OCI-LY3 (cell line): ENCODE measurements at regions not wholly inside any gene's neighbourhood (a gene's known extent, or its start where the extent isn't known, plus 50 kb on each side); places are given as distances from the start of the nearest gene placed in this dataset.

Experiments
- H2AFZ ChIP-seq: fragments of 200-600, 300-600 bp; shearing (Covaris generic); 2 replicates; pipeline ENCODE4 v1.6.0; 2014; ENCODE audit warnings: antibody characterized with exemption, low read depth, low read length
- H3K27ac ChIP-seq: fragments of 200-600, 300-600 bp; sonication (generic); 2 replicates; pipeline ENCODE4 v1.5.1; 2014; ENCODE audit warnings: mild to moderate bottlenecking, low read length, moderate library complexity, mixed read lengths
- H3K27me3 ChIP-seq: fragments of 200-600, 300-600 bp; sonication (generic); 2 replicates; pipeline ENCODE4 v1.6.1; 2014; ENCODE audit warnings: low read depth, low read length, mixed read lengths
- H3K36me3 ChIP-seq: fragments of 200-600, 300-600 bp; sonication (generic); replicated peaks from 2 replicates; pipeline ENCODE3; 2014; ENCODE audit warnings: low read depth, low read length, mixed read lengths
- H3K4me1 ChIP-seq: fragments of 300-600, 200-600 bp; sonication (generic); 2 replicates; pipeline ENCODE4 v1.6.1; 2014; ENCODE audit warnings: low read length, mixed read lengths
- H3K4me2 ChIP-seq: fragments of 200-600, 300-600 bp; sonication (generic); 2 replicates; pipeline ENCODE4 v1.6.1; 2014; ENCODE audit warnings: low read length, mixed read lengths
- H3K4me3 ChIP-seq: fragments of 300-600, 200-600 bp; sonication (generic); 2 replicates; pipeline ENCODE4 v1.5.1; 2014; ENCODE audit warnings: antibody characterized with exemption, mild to moderate bottlenecking, low read length, moderate library complexity
- H3K79me2 ChIP-seq: fragments of 300-600, 200-600 bp; shearing (Covaris generic); 2 replicates; pipeline ENCODE4 v1.6.1; 2014; ENCODE audit warnings: mild to moderate bottlenecking, low read length, mixed read lengths
- H3K9ac ChIP-seq: fragments of 300-600, 200-600 bp; shearing (Covaris generic); 2 replicates; pipeline ENCODE4 v1.6.0; 2014; ENCODE audit warnings: mild to moderate bottlenecking, low read length, moderate library complexity
- H3K9me3 ChIP-seq: fragments of 200-600, 300-600 bp; shearing (Covaris generic); 2 replicates; pipeline ENCODE4 v1.6.1; 2014; ENCODE audit warnings: low read length, mixed read lengths; ENCODE audit not compliant: insufficient read depth
- H4K20me1 ChIP-seq: fragments of 200-600, 300-600 bp; sonication (generic); 2 replicates; pipeline ENCODE4 v1.6.1; 2016; ENCODE audit warnings: low read length, mixed read lengths; ENCODE audit not compliant: insufficient read depth
- EZH2phosphoT487 ChIP-seq: fragments of 200-600 bp; shearing (Covaris generic); IDR thresholded peaks from 2 replicates; pipeline ENCODE4 v1.6.1; 2018; ENCODE audit warnings: antibody characterized with exemption, mixed run types, low read depth
- TF ChIP-seq, protein P1 (sequence below): fragments of 200-600, 300-600 bp; sonication (generic); IDR thresholded peaks from 2 replicates; pipeline ENCODE4 v1.5.1; 2014; ENCODE audit warnings: antibody characterized with exemption, low read length, low read depth

DNA sequence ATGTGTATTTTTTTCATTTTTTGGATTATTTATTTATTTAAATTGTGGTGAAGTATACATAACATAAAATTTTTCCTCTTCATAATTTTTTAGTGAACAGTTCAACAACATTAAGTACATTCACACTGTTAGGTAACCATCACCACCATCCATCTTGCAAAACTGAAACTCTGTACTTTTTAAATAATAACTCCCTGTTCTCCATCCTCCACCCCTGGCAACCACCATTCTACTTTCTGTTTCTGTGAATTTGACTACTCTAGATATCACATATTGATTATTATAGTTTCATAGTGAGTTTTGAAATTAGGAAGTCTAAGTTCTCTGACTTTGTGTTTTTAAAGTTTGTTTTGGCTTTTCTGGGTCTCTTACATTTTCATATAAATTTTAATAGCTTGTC, 89.3 kb upstream of the STX18 start:
- TF ChIP-seq, protein P1, sequence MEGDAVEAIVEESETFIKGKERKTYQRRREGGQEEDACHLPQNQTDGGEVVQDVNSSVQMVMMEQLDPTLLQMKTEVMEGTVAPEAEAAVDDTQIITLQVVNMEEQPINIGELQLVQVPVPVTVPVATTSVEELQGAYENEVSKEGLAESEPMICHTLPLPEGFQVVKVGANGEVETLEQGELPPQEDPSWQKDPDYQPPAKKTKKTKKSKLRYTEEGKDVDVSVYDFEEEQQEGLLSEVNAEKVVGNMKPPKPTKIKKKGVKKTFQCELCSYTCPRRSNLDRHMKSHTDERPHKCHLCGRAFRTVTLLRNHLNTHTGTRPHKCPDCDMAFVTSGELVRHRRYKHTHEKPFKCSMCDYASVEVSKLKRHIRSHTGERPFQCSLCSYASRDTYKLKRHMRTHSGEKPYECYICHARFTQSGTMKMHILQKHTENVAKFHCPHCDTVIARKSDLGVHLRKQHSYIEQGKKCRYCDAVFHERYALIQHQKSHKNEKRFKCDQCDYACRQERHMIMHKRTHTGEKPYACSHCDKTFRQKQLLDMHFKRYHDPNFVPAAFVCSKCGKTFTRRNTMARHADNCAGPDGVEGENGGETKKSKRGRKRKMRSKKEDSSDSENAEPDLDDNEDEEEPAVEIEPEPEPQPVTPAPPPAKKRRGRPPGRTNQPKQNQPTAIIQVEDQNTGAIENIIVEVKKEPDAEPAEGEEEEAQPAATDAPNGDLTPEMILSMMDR: no peak
- no peak for TF ChIP-seq EZH2phosphoT487
- Histone ChIP-seq H3K27ac (peak overlapping the region; percentile 48; the same call in 1 of the 2 replicates), H3K36me3 (peaks cover 11% of the 10 kb centered on the region), H3K4me1 (peaks cover 30% of the 10 kb centered on the region), H3K4me2 (peak overlapping the region; percentile 64), H3K9ac (no peak overlapping the region), H4K20me1 (no peaks in the 10 kb centered on the region), H3K9me3 (no peaks in the 10 kb centered on the region), H3K79me2 (no peaks in the 10 kb centered on the region), H3K27me3 (no peaks in the 10 kb centered on the region), H3K4me3 (peak overlapping the region; percentile 39), H2AFZ (no peak overlapping the region)

DNA sequence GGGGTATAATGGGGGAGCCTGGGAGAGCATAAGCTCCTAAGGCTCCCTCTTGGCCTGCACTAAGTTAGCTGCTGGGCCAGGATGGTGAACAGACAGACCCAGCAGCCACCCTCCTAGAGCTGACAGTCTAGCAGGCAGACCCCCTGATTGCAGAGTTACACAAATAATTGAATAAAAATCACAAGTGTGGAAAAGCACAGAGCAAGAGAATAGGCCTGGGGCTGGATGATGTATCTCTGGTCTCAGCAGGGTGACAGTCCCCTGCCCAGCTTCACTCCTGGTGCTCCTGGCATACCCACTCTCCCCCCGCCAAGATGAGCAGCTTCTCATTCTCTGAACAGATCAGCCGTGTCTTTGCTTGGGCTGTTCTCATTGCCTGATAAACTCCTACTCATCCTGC, 86.1 kb upstream of the STX18 start:
- peaks cover 22% of the 10 kb centered on the region for H3K36me3 ChIP-seq
- H3K4me3 ChIP-seq: no peak overlapping the region
- 0 out of 2 replicates have a peak, but pooled peaks cover 3% of the 10 kb centered on the region for H3K9me3 ChIP-seq
- TF ChIP-seq EZH2phosphoT487: no peak
- TF ChIP-seq, protein P1: no peak
- H3K9ac ChIP-seq: no peak overlapping the region
- no peak overlapping the region for H3K27ac ChIP-seq
- H3K4me1 ChIP-seq: peaks cover 45% of the 10 kb centered on the region
- no peaks in the 10 kb centered on the region for H3K27me3 ChIP-seq
- no peaks in the 10 kb centered on the region for H3K79me2 ChIP-seq
- H4K20me1 ChIP-seq: no peaks in the 10 kb centered on the region
- no peak overlapping the region for H2AFZ ChIP-seq
- H3K4me2 ChIP-seq: no peak overlapping the region

DNA sequence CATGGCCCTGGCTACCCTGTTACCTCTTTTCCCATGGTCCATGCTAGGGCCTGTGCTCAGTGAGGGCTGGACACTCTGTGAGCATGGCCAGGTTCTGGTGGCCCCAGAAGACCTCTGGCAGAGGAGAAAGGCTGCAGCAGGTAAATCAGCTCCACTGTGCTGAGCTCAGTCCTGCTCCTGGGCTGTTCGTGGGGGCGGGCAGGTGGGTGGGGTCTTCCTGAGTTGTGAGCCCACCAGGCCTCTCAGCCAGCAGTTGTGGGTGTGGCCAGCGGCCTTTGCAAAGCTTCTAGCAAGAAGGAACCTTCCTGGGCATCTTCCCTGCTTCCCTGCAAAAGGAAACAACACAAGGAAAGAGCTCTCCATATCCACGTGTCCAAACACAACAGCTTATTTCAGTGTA, 85.3 kb upstream of the STX18 start:
- Histone ChIP-seq H3K9me3 (0 out of 2 replicates have a peak, but pooled peaks cover 3% of the 10 kb centered on the region), H3K27ac (no peak overlapping the region), H2AFZ (no peak overlapping the region), H3K36me3 (peaks cover 22% of the 10 kb centered on the region), H3K27me3 (no peaks in the 10 kb centered on the region), H3K4me2 (no peak overlapping the region), H3K4me3 (no peak overlapping the region), H4K20me1 (no peaks in the 10 kb centered on the region), H3K79me2 (no peaks in the 10 kb centered on the region), H3K9ac (no peak overlapping the region), H3K4me1 (peaks cover 41% of the 10 kb centered on the region)
- no peak for TF ChIP-seq EZH2phosphoT487
- TF ChIP-seq, protein P1: no peak

DNA sequence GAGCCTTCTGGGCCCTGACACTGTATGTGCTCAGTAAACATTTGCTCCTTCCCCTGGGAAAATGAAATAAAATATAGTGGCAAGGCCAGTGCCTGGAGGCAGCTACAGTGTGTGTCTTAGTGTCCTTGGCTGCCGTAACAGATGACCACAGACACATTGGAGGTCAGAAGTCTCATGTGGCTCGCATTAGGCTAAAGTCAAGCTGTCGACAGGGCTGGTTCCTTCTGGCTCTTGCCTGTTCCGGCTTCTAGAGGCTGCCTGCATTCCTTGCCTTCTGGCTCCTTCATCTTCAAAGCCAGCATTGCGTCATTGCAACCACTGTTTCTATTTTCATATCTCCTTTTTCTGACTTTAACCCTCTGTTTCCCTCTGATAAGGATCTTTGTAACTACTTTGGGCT, 83.6 kb upstream of the STX18 start:
- Histone ChIP-seq H3K4me2 (no peak overlapping the region), H3K9me3 (0 out of 2 replicates have a peak, but pooled peaks cover 3% of the 10 kb centered on the region), H2AFZ (no peak overlapping the region), H3K27me3 (no peaks in the 10 kb centered on the region), H3K79me2 (no peaks in the 10 kb centered on the region), H3K4me1 (peaks cover 25% of the 10 kb centered on the region), H3K27ac (no peak overlapping the region), H3K9ac (no peak overlapping the region), H4K20me1 (no peaks in the 10 kb centered on the region), H3K4me3 (no peak overlapping the region), H3K36me3 (peaks cover 22% of the 10 kb centered on the region)
- no peak for TF ChIP-seq EZH2phosphoT487
- TF ChIP-seq, protein P1: no peak
